ENCODE measurements at regions not wholly inside any gene's neighbourhood (a gene's known extent, or its start where the extent isn't known, plus 50 kb on each side); places are given as distances from the start of the nearest gene placed in this dataset.

DNA sequence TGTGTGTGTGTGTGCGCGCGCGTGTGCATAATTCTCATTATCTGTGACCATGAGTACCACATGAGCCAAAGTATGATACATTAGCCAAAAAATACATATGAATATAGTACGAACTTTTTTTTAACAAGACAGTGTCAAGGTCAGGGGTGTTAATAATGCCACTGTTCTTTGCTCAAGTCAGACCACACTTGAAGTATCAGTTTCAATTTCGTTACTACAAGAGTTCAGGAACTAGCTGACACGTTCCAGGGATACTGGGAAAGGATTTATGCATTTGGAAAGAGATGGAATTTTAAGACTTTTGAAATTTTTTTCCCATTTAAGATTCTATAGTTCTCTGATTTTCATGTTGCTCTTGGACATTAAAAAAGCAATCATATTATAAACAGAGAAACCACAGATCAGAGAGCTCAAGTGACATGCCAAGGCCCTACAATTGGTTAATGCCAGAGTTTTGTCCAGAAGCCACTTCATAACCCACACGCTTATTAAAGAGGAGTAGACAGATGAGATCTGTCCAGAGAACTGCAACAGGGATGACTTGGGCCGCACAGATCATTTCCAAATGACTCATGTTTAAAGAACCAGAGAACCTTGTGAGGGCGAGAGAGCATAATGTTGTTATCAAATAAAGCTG lies 718.8 kb upstream of the SGCG start:
- Histone ChIP-seq H4K91ac (replicated peaks; ENCODE audit: insufficient read length, low read length) (no peak overlapping the region), H4K20me1 (replicated peaks in 1 of 2; ENCODE audit: control insufficient read depth in 1 of 2, insufficient read depth in 2 of 2, low read length in 2 of 2) (no peaks in the 10 kb centered on the region), H3K4ac (replicated peaks; ENCODE audit: insufficient read length, low read depth, low read length) (no peak overlapping the region), H2BK12ac (ENCODE audit: low read depth, low read length) (no peak overlapping the region), H2BK120ac (replicated peaks; ENCODE audit: low read depth, low read length) (no peak overlapping the region), H3K18ac (ENCODE audit: extremely low read depth, low read length) (no peak overlapping the region), H3K79me1 (ENCODE audit: low read depth, low read length) (no peaks in the 10 kb centered on the region), H2AK5ac (ENCODE audit: low read depth, low read length) (no peak overlapping the region), H3K23ac (ENCODE audit: insufficient read length) (no peak overlapping the region), H4K8ac (ENCODE audit: extremely low read depth, insufficient read depth, low read length) (no peak overlapping the region), H3K27me3 (replicated peaks in 1 of 4; ENCODE audit: control insufficient read depth in 3 of 4, extremely low read depth in 1 of 4, insufficient read depth in 3 of 4, low read length in 3 of 4) (no peaks in the 10 kb centered on the region), H3K79me2 (ENCODE audit: control insufficient read depth in 1 of 2, insufficient read depth in 2 of 2, low read length in 2 of 2) (no peaks in the 10 kb centered on the region), H4K5ac (ENCODE audit: insufficient read length, low read depth, low read length) (no peak overlapping the region), H3K9me3 (ENCODE audit: insufficient read depth in 2 of 2, low read depth in 1 of 2, low read length in 1 of 2) (no peaks in the 10 kb centered on the region), H3K23me2 (ENCODE audit: low read depth, low read length) (no peaks in the 10 kb centered on the region), H3K27ac (ENCODE audit: low read depth, low read length) (no peak overlapping the region), H2AFZ (ENCODE audit: low read length) (no peak overlapping the region), H3K4me3 (ENCODE audit: extremely low read depth in 1 of 4, insufficient read depth in 2 of 4, low read depth in 3 of 4, low read length in 4 of 4) (no peak overlapping the region), H3K14ac (ENCODE audit: insufficient read length) (no peak overlapping the region), H3K36me3 (ENCODE audit: control insufficient read depth in 2 of 4, insufficient read depth in 4 of 4, low read length in 3 of 4) (no peaks in the 10 kb centered on the region), H3K4me1 (replicated peaks in 1 of 4; ENCODE audit: control insufficient read depth in 3 of 4, insufficient read depth in 4 of 4, low read length in 3 of 4) (no peaks in the 10 kb centered on the region), H3K4me2 (ENCODE audit: insufficient read depth in 1 of 2, low read depth in 2 of 2, low read length in 2 of 2) (no peak overlapping the region), H2BK15ac (ENCODE audit: low read length) (no peak overlapping the region), H2BK5ac (ENCODE audit: low read depth, low read length) (no peak overlapping the region), H3K9ac (replicated peaks in 1 of 4; ENCODE audit: extremely low read depth in 1 of 4, low read depth in 3 of 4, low read length in 3 of 4) (no peak overlapping the region), H3K56ac (replicated peaks; ENCODE audit: insufficient read length, low read depth, low read length) (no peak overlapping the region), H2BK20ac (ENCODE audit: low read length) (no peak overlapping the region)
- ChIA-PET POLR2A (ENCODE audit: partially characterized antibody) (no interaction called here), CTCF (ENCODE audit: partially characterized antibody) (no interaction called here)
- 73% methylated on average over 10 of the region's 10 CpGs; no CpG with 5 or more reads in 1 of the 2 experiments for whole genome bisulfite sequencing, 2 experiments (ENCODE audit: extremely low coverage in 1 of 2, insufficient coverage in 1 of 2, insufficient read length in 1 of 2, insufficient replicate concordance in 2 of 2, low coverage in 1 of 2, low lambda C conversion rate in 2 of 2, missing lambda C conversion rate in 1 of 2)
- DNase-seq (ENCODE audit: low read depth in 1 of 2, low spot score in 2 of 2) (no peak), FAIRE-seq (no peak)
- TF ChIP-seq JUND (IDR thresholded peaks at IDR 0.05; ENCODE audit: low read length), result no peak
- TF ChIP-seq SRF (IDR thresholded peaks at IDR 0.05; ENCODE audit: low read depth, low read length), result no peak
- no peak for TF ChIP-seq ASH2L (IDR thresholded peaks at IDR 0.05; ENCODE audit: low read length)
- no peak for TF ChIP-seq BACH1 (IDR thresholded peaks at IDR 0.05; ENCODE audit: low read length)
- TF ChIP-seq KDM4A (IDR thresholded peaks at IDR 0.05; ENCODE audit: low read depth, low read length, severe bottlenecking), result no peak
- no peak for TF ChIP-seq HDAC2 (IDR thresholded peaks at IDR 0.05; ENCODE audit: borderline replicate concordance in 1 of 2, low read depth in 2 of 2, low read length in 2 of 2)
- TF ChIP-seq GABPA (IDR thresholded peaks at IDR 0.05; ENCODE audit: borderline replicate concordance, insufficient read depth, low read length), result no peak
